Thoracic aorta (tissue), 2 donors: ENCODE measurements at regions not wholly inside any gene's neighbourhood (a gene's known extent, or its start where the extent isn't known, plus 50 kb on each side); places are given as distances from the start of the nearest gene placed in this dataset.

Experiments used
- ATAC-seq: fragments of 150-250 bp; one replicate; pipeline ENCODE4 v1.8.0; 2017; ENCODE audit warnings: low read depth; ENCODE audit not compliant: insufficient number of reproducible peaks, low FRiP score
- DNase-seq: peaks from one replicate; pipeline ENCODE4 v3.0.0-alpha.2; 2020; ENCODE audit warnings: low spot score
- H3K27ac ChIP-seq, 2 donors: fragments of 200-600 bp; sonication (generic); 1 replicate in 1 of 2; 2 replicates in 1 of 2; pipeline ENCODE4 v1.5.1; 2016; ENCODE audit warnings: mild to moderate bottlenecking in 2 of 2, moderate library complexity in 2 of 2
- H3K27me3 ChIP-seq: fragments of 200-600 bp; sonication (generic); replicated peaks from 2 replicates; pipeline ENCODE4 v1.6.0; 2016; ENCODE audit warnings: mild to moderate bottlenecking; ENCODE audit not compliant: insufficient read depth
- H3K36me3 ChIP-seq: fragments of 200-600 bp; sonication (generic); one replicate; pipeline ENCODE4 v1.5.1; 2016
- H3K4me1 ChIP-seq, 2 donors: fragments of 200-600 bp; sonication (generic); 1 replicate in 1 of 2; 2 replicates in 1 of 2; pipeline versions ENCODE4 v1.5.1 to v1.6.0; 2016; ENCODE audit warnings: low read depth in 2 of 2, mild to moderate bottlenecking in 1 of 2; ENCODE audit not compliant: control insufficient read depth in 1 of 2
- H3K4me3 ChIP-seq: fragments of 200-600 bp; sonication (generic); 2 replicates; pipeline ENCODE4 v1.5.1; 2016; ENCODE audit warnings: mild to moderate bottlenecking
- H3K9me3 ChIP-seq: fragments of 200-600 bp; sonication (generic); 2 replicates; pipeline ENCODE4 v1.5.1; 2016
- CTCF ChIP-seq: fragments of 200-600 bp; sonication (generic); IDR thresholded peaks from one replicate; pipeline ENCODE4 v1.5.1; 2019; ENCODE audit warnings: antibody characterized with exemption

GRCh38 chr6:14758421-14759081 lies 487.3 kb upstream of the JARID2 start:
- H3K9me3 ChIP-seq: no peaks in the 10 kb centered on the region
- DNase-seq: no peak
- no peak for TF ChIP-seq CTCF
- no peak overlapping the region for H3K27ac ChIP-seq
- ATAC-seq: no peak
- H3K27me3 ChIP-seq: no peaks in the 10 kb centered on the region
- no peaks in the 10 kb centered on the region for H3K36me3 ChIP-seq
- H3K4me3 ChIP-seq: no peak overlapping the region
- no peaks in the 10 kb centered on the region for H3K4me1 ChIP-seq

GRCh38 chr6:14759976-14760672 lies 485.7 kb upstream of the JARID2 start:
- no peak for ATAC-seq
- Histone ChIP-seq H3K27me3 (no peaks in the 10 kb centered on the region), H3K27ac (no peak overlapping the region), H3K36me3 (no peaks in the 10 kb centered on the region), H3K4me3 (no peak overlapping the region), H3K9me3 (no peaks in the 10 kb centered on the region), H3K4me1 (no peaks in the 10 kb centered on the region)
- TF ChIP-seq CTCF: no peak
- DNase-seq: no peak

- H3K27me3 ChIP-seq: no peaks in the 10 kb centered on the region
- H3K4me3 ChIP-seq: no peak overlapping the region
- ATAC-seq (no peak), DNase-seq (no peak)
- H3K9me3 ChIP-seq: no peaks in the 10 kb centered on the region
- no peaks in the 10 kb centered on the region for H3K4me1 ChIP-seq
- H3K36me3 ChIP-seq: no peaks in the 10 kb centered on the region
- H3K27ac ChIP-seq: no peak overlapping the region
- no peak for TF ChIP-seq CTCF
Observed at GRCh38 chr6:14762077-14762476, 483.8 kb upstream of the JARID2 start.

- no peaks in the 10 kb centered on the region for H3K27me3 ChIP-seq
- no peak for DNase-seq
- no peak for ATAC-seq
- H3K4me1 ChIP-seq: no peaks in the 10 kb centered on the region
- H3K27ac ChIP-seq: no peak overlapping the region
- no peak for TF ChIP-seq CTCF
- no peak overlapping the region for H3K4me3 ChIP-seq
- H3K36me3 ChIP-seq: no peaks in the 10 kb centered on the region
- H3K9me3 ChIP-seq: no peaks in the 10 kb centered on the region
Observed at GRCh38 chr6:14763139-14763538, 482.7 kb upstream of the JARID2 start.

GRCh38 chr6:14763616-14764015 lies 482.3 kb upstream of the JARID2 start:
- ATAC-seq (no peak), DNase-seq (no peak)
- no peak overlapping the region for H3K4me3 ChIP-seq
- H3K36me3 ChIP-seq: no peaks in the 10 kb centered on the region
- H3K27me3 ChIP-seq: no peaks in the 10 kb centered on the region
- H3K9me3 ChIP-seq: no peaks in the 10 kb centered on the region
- no peak overlapping the region for H3K27ac ChIP-seq
- TF ChIP-seq CTCF: no peak
- no peaks in the 10 kb centered on the region for H3K4me1 ChIP-seq
